ENCODE measurements at regions not wholly inside any gene's neighbourhood (a gene's known extent, or its start where the extent isn't known, plus 50 kb on each side); places are given as distances from the start of the nearest gene placed in this dataset.
A peak's percentile ranks its signal among the peaks of the same experiment; 100 is the strongest.
"Not testable (repeated sequence)": the region's sequence is repeated elsewhere in the genome, so short reads cannot be mapped to it uniquely, and the experiment has no call there.

DNA sequence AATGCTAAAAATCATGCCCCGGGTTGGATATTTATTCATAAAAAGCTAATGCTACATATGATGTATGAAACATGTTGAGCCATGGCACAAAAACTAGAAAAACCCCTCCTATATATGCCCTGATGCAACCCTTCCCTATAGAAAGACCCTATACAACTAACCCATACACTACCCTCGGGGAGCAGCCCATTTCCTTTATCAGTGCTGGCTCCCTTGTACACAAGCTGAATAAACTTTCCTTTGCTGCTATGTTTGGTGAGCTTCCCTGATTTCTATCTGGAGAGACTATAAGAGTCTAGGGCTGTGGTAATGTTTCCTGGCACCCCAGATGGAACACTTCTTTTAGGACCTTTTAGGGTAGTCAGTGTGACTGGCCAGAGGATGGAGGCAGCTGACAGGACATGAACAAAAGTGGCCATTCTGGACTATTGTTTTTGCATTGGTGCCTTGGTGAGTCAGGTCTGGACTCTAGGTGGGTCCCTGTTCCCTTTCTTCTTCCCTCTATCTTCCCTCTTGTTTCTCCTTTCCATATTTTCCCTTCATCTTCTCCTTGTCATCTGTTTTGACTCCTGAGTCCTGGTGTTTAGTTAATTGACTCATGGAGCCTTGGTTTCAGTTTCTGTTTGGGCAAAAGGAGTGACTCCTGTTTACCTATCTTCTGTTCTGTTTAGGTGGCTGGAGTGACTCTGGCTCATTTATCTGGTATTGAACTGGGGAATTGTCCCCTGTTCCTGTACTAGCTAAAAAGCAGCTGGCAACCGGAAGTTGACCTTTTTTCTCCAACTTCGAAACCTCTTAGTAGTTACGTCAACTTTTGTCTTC, 1321.8 kb upstream of the PCDH9 start:
- H3K4me2 ChIP-seq, result no peak overlapping the region
- TF ChIP-seq, protein P1, sequence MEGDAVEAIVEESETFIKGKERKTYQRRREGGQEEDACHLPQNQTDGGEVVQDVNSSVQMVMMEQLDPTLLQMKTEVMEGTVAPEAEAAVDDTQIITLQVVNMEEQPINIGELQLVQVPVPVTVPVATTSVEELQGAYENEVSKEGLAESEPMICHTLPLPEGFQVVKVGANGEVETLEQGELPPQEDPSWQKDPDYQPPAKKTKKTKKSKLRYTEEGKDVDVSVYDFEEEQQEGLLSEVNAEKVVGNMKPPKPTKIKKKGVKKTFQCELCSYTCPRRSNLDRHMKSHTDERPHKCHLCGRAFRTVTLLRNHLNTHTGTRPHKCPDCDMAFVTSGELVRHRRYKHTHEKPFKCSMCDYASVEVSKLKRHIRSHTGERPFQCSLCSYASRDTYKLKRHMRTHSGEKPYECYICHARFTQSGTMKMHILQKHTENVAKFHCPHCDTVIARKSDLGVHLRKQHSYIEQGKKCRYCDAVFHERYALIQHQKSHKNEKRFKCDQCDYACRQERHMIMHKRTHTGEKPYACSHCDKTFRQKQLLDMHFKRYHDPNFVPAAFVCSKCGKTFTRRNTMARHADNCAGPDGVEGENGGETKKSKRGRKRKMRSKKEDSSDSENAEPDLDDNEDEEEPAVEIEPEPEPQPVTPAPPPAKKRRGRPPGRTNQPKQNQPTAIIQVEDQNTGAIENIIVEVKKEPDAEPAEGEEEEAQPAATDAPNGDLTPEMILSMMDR (conservative IDR thresholded peaks at IDR 0.05; ENCODE audit: low read depth, low read length), result no peak
- no peak overlapping the region for H3K4me3 ChIP-seq (IDR thresholded peaks at IDR 0.05; ENCODE audit: insufficient read depth, low read depth, low read length)
- peak overlapping the region; percentile 34; the same call in 1 of the 2 replicates for H2AFZ ChIP-seq (ENCODE audit: low read depth)
- no peaks in the 10 kb centered on the region for H4K20me1 ChIP-seq (ENCODE audit: insufficient read depth)
- no peak overlapping the region for H3K9ac ChIP-seq
- H3K36me3 ChIP-seq (ENCODE audit: insufficient read depth), result no peaks in the 10 kb centered on the region
- no peak overlapping the region for H3K27ac ChIP-seq
- no peaks in the 10 kb centered on the region for H3K79me2 ChIP-seq (ENCODE audit: insufficient read depth, low read depth)
- H3K4me1 ChIP-seq (ENCODE audit: low read depth, poor library complexity, severe bottlenecking), result no peaks in the 10 kb centered on the region
- no peaks in the 10 kb centered on the region for H3K27me3 ChIP-seq (ENCODE audit: insufficient read depth, low read depth)

- H3K27ac ChIP-seq, result no peak overlapping the region
- H3K4me1 ChIP-seq (ENCODE audit: low read depth, poor library complexity, severe bottlenecking), result no peaks in the 10 kb centered on the region
- TF ChIP-seq, protein P1 (conservative IDR thresholded peaks at IDR 0.05; ENCODE audit: low read depth, low read length), result no peak
- H3K36me3 ChIP-seq (ENCODE audit: insufficient read depth), result no peaks in the 10 kb centered on the region
- H3K4me2 ChIP-seq, result no peak overlapping the region
- no peak overlapping the region for H3K9ac ChIP-seq
- H3K27me3 ChIP-seq (ENCODE audit: insufficient read depth, low read depth), result no peaks in the 10 kb centered on the region
- no peak overlapping the region for H2AFZ ChIP-seq (ENCODE audit: low read depth)
- no peaks in the 10 kb centered on the region for H4K20me1 ChIP-seq (ENCODE audit: insufficient read depth)
- no peaks in the 10 kb centered on the region for H3K79me2 ChIP-seq (ENCODE audit: insufficient read depth, low read depth)
- H3K4me3 ChIP-seq (IDR thresholded peaks at IDR 0.05; ENCODE audit: insufficient read depth, low read depth, low read length), result no peak overlapping the region
These were observed 1320.2 kb upstream of the PCDH9 start for GRCh38 chr13:68550330-68550729.

DNA sequence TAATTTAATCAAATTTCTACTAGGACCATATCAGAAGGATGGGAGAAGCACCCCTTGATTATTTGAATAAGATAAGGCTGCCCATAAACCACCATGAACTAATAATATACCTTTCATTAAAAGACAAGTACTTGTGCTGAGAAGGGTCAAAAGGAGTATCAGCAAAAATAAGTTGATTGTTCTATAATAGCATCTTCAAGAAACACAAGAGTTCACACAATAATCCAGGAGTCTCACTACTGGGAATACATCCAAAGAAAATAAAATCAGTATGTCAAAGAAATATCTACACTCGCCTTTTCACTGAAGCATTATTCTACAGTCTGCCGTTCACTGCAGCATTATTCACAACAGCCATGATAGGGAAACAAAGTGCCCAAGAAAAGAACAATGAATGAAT, 1310.1 kb upstream of the PCDH9 start:
- Histone ChIP-seq H3K36me3 (ENCODE audit: insufficient read depth) (no peaks in the 10 kb centered on the region), H3K4me3 (IDR thresholded peaks at IDR 0.05; ENCODE audit: insufficient read depth, low read depth, low read length) (no peak overlapping the region), H3K79me2 (ENCODE audit: insufficient read depth, low read depth) (no peaks in the 10 kb centered on the region), H3K9ac (no peak overlapping the region), H4K20me1 (ENCODE audit: insufficient read depth) (no peaks in the 10 kb centered on the region), H3K4me2 (no peak overlapping the region), H2AFZ (ENCODE audit: low read depth) (no peak overlapping the region), H3K27me3 (ENCODE audit: insufficient read depth, low read depth) (no peaks in the 10 kb centered on the region), H3K27ac (no peak overlapping the region), H3K4me1 (ENCODE audit: low read depth, poor library complexity, severe bottlenecking) (no peaks in the 10 kb centered on the region)
- TF ChIP-seq, protein P1 (conservative IDR thresholded peaks at IDR 0.05; ENCODE audit: low read depth, low read length), result no peak

DNA sequence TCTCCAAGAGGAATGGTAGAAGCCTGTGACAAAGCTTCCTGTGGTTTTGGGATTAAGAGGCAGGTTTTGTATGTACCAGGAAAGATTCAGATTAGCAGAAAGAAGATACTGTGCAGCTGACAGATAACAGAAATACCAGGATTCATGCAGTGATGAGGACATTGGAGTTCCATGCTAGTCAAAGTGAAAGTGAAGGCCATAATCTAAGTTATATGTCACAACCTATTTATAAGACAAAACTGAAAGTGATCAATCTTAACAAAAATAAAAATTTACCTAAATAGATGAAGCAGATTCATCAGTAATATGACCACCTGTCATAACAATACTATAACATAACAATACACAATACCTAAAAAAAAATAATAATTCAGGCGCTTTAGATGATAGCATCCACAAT, 1305.2 kb upstream of the PCDH9 start:
- Histone ChIP-seq H3K36me3 (ENCODE audit: insufficient read depth) (no peaks in the 10 kb centered on the region), H3K27ac (no peak overlapping the region), H4K20me1 (ENCODE audit: insufficient read depth) (no peaks in the 10 kb centered on the region), H3K4me2 (no peak overlapping the region), H3K4me3 (IDR thresholded peaks at IDR 0.05; ENCODE audit: insufficient read depth, low read depth, low read length) (no peak overlapping the region), H3K27me3 (ENCODE audit: insufficient read depth, low read depth) (no peaks in the 10 kb centered on the region), H3K9ac (no peak overlapping the region), H3K79me2 (ENCODE audit: insufficient read depth, low read depth) (no peaks in the 10 kb centered on the region), H3K4me1 (ENCODE audit: low read depth, poor library complexity, severe bottlenecking) (no peaks in the 10 kb centered on the region), H2AFZ (ENCODE audit: low read depth) (no peak overlapping the region)
- TF ChIP-seq, protein P1 (conservative IDR thresholded peaks at IDR 0.05; ENCODE audit: low read depth, low read length), result no peak

GRCh38 chr13:68527167-68527566, 1297.0 kb upstream of the PCDH9 start:
- H3K9ac ChIP-seq; H3K27ac ChIP-seq; H3K79me2 ChIP-seq (ENCODE audit: insufficient read depth, low read depth); H3K4me2 ChIP-seq; H3K4me1 ChIP-seq (ENCODE audit: low read depth, poor library complexity, severe bottlenecking); H2AFZ ChIP-seq (ENCODE audit: low read depth); H4K20me1 ChIP-seq (ENCODE audit: insufficient read depth); H3K4me3 ChIP-seq (IDR thresholded peaks at IDR 0.05; ENCODE audit: insufficient read depth, low read depth, low read length); H3K27me3 ChIP-seq (ENCODE audit: insufficient read depth, low read depth); H3K36me3 ChIP-seq (ENCODE audit: insufficient read depth): not testable (repeated sequence)
